Dedifferentiated amniotic fluid mesenchymal stem cell (primary cell): ENCODE measurements at regions not wholly inside any gene's neighbourhood (a gene's known extent, or its start where the extent isn't known, plus 50 kb on each side); places are given as distances from the start of the nearest gene placed in this dataset.
"Not testable (repeated sequence)": the region's sequence is repeated elsewhere in the genome, so short reads cannot be mapped to it uniquely, and the experiment has no call there.

Experiments used
- DNase-seq: peaks from one replicate; pipeline ENCODE4 v3.0.0-alpha.2; 2016; ENCODE audit errors: extremely low spot score

GRCh38 chr5:154653418-154653763, 101.8 kb upstream of the LARP1 start:
- DNase-seq, result no peak

- no peak for DNase-seq
These were observed 102.3 kb upstream of the LARP1 start for GRCh38 chr5:154652746-154653417.

- DNase-seq, result not testable (repeated sequence)
These were observed 103.4 kb upstream of the LARP1 start for GRCh38 chr5:154651795-154652194.

GRCh38 chr5:154648706-154649105, 106.5 kb upstream of the LARP1 start:
- no peak for DNase-seq

GRCh38 chr5:154648229-154648628, 106.9 kb upstream of the LARP1 start:
- DNase-seq, result no peak

- DNase-seq, result no peak
These were observed 107.4 kb upstream of the LARP1 start for GRCh38 chr5:154647761-154648145.

GRCh38 chr5:154647114-154647760, 107.9 kb upstream of the LARP1 start:
- no peak for DNase-seq

- DNase-seq, result no peak
These were observed 108.4 kb upstream of the LARP1 start for GRCh38 chr5:154646745-154647113.

GRCh38 chr5:154644745-154645411, 110.3 kb upstream of the LARP1 start:
- no peak for DNase-seq

GRCh38 chr5:154642499-154643245, 112.5 kb upstream of the LARP1 start:
- no peak for DNase-seq

- DNase-seq, result not testable (repeated sequence)
These were observed 114.9 kb upstream of the LARP1 start for GRCh38 chr5:154640213-154640831.

GRCh38 chr5:154636786-154637185, 118.4 kb upstream of the LARP1 start:
- DNase-seq, result not testable (repeated sequence)

- not testable (repeated sequence) for DNase-seq
These were observed 118.9 kb upstream of the LARP1 start for GRCh38 chr5:154636271-154636670.

- DNase-seq, result not testable (repeated sequence)
These were observed 121.4 kb upstream of the LARP1 start for GRCh38 chr5:154633744-154634143.

GRCh38 chr5:154631141-154631540, 124.0 kb upstream of the LARP1 start:
- DNase-seq, result no peak

GRCh38 chr5:154630410-154630809, 124.8 kb upstream of the LARP1 start:
- no peak for DNase-seq

GRCh38 chr5:154628685-154629084, 126.5 kb upstream of the LARP1 start:
- no peak for DNase-seq

GRCh38 chr5:154627698-154628678, 127.2 kb upstream of the LARP1 start:
- no peak for DNase-seq

GRCh38 chr5:154626876-154627557, 128.2 kb upstream of the LARP1 start:
- no peak for DNase-seq

GRCh38 chr5:154625031-154625430, 130.1 kb upstream of the LARP1 start:
- DNase-seq, result no peak
